ENCODE measurements at regions not wholly inside any gene's neighbourhood (a gene's known extent, or its start where the extent isn't known, plus 50 kb on each side); places are given as distances from the start of the nearest gene placed in this dataset.

DNA sequence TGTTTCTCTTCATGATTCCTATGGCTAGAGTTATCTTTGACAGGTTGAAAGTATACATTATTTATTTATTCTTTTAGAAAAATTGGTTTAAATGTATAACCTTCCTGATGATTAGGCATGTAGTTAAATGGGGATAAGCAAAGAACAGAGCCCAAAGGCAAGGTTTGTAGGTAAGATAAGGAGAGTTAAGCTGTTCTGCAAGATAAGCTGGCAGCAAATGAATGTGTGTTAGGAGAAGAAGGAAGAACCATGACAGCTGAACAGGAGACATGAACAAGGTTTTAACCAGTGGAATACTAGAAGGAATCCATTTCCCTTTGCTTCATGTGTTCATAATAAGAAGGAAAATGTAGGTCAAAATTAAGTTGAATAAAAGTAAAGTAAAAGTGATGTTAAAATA lies 1330.1 kb upstream of the USP15 start:
- no peak for DNase-seq

GRCh38 chr12:60935981-60936761 lies 1324.0 kb upstream of the USP15 start:
- no peak for DNase-seq

DNA sequence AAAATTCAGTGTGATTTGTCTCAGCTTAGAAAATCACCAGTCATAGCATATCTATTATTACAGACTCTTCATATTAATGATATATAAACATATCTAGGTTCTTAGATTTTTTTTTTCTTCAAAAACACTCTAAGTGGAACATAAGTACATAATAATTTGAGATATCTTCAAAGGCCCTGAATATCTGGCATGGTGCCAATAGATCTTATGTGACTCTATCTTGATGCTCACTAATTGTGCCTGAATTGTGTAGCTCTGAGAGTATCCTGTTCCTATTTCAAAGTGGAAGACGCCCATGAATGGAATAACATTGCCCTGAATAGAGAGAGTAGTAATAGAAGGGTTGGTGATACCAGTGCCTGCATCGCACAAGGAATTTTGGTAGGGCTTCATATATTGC lies 1312.7 kb upstream of the USP15 start:
- DNase-seq = no peak

- DNase-seq = no peak
Measured at GRCh38 chr12:60967128-60967527, 1293.1 kb upstream of the USP15 start.

DNA sequence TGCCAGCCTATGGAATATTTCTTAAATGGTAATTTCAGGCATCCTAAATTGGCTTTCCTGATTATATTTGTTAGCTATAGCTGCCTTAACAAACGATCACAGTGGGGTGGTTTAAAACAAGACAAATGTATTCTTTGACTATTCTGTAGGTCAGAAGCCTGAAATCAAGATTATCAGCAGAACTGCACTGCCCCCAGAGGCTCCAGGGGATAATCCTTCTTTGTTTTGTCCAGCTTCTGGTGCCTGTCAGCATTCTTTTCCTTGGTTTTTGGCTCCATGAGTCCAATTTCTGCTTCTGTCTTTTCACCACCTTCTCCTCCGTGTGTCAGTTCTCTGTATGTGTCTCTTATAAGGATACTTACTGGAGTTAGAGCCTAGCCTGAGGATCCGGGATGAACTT lies 1282.2 kb upstream of the USP15 start:
- no peak for DNase-seq

DNA sequence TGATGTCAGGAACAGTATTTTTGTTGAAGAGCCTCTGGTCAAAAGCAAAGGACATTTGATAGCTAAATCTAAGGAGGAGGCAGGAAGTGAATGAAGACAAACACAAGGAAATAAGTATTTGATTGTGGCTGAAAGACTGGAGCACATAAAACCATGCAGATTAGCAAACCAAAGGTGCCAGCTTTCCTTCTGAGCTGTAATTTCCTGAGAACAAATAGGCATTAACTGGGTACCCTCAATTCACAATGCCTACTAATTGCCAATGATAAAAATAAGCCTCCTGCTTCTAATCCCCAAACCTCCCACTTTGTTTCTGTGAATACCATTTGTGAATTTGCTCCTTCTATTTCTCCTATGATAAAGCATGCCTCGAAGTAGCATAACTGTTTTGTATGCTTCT lies 1279.6 kb upstream of the USP15 start:
- DNase-seq = no peak

GRCh38 chr12:60981473-60981872 lies 1278.7 kb upstream of the USP15 start:
- DNase-seq = no peak

GRCh38 chr12:60992087-60992486 lies 1268.1 kb upstream of the USP15 start:
- no peak for DNase-seq

DNA sequence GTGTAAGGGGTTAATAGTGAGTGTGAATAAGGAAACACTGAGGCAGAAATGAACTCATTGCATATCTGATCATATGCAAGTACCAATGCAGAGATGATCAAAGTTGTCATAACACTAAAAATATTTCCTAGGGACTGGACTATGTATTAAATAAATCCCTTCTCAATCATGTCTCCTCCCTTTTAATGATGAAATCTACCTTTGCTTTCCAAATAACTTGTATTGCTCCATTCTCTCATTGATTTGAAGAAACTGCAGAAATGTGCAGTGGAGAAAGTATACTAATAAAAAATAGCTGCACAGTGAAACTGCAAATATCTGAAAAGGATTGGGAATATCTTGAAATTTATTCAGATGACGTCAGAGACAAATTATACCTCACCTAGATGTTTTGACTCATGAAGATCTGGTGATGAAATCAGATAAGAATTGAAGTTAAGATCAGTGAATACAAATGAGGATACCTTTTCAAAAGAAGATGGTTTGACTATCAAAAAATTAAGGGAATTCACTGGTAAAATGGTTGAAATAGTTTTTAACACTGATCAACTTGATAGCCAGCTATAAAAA lies 1264.9 kb upstream of the USP15 start:
- no peak for DNase-seq

GRCh38 chr12:60997869-60998378 lies 1262.3 kb upstream of the USP15 start:
- DNase-seq = no peak

- no peak for DNase-seq
Measured at GRCh38 chr12:61009192-61009591, 1251.0 kb upstream of the USP15 start.

DNA sequence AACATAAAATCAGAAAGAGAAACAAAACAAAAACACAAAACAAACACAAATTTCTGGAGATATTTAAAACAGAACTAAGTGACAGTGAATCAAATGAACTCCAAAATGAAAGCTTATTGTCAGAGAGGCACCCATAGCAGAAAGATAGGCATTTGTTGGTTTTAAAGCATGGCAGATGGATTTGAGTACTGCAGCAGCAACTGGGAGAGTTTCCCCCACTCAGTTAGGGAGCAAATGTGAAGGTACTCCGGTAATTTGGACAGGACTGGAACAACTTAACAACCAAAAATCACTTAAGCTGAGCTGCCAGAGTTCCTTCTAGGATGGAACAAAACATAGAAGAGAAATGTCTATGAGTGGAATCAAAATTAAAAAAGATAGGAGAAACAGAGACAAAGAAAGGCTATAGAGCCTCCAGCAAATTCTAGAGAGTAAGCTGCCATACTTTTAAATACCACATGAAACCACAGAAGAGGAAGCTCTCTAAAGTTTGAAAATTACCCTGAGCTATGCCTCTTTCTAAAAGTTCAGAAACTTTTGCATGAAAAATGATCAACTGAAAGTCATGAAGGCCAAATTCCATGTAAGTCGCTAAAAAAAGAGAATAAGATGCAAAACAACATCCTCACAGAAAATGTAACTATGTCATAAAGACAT lies 1248.3 kb upstream of the USP15 start:
- DNase-seq = no peak

GRCh38 chr12:61018571-61018970 lies 1241.6 kb upstream of the USP15 start:
- DNase-seq = no peak

DNA sequence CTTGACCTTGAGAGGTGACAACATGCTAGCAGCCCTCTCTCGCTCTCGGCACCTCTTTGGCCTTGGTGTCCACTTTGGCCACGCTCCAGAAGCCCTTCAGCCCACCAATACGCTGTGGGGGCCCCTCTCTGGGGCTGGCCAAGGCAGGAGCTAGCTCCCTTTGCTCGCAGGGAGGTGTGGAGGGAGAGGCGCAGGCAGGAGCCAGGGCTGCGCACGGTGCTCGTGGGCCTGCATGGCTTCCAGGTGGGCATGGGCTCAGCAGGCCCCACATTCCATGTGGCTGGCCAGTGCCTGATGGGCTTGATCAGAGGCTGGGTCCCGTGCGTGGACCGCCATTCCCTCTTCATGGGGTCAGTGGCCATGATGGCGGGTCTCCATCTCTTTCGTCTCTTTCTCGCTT lies 1237.0 kb upstream of the USP15 start:
- DNase-seq = no peak

DNA sequence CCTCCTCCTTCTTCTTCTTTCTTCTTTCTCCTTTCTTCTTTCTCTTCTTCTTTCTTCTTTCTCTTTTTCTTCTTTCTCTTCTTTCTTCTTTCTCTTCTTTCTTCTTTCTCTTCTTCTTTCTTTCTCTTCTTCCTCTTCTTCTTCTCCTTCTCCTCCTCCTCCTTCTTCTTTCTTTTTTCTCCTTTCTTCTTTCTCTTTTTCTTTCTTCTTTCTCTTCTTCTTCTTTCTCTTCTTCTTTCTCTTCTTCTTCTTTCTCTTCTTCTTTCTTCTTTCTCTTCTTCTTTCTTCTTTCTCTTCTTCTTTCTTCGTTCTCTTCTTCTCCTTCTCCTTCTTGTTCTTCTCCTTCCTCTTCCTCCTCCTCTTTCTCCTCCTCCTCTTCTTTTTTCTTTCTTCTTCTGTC lies 1230.7 kb upstream of the USP15 start:
- no peak for DNase-seq

- DNase-seq = no peak
Measured at GRCh38 chr12:61037792-61038191, 1222.4 kb upstream of the USP15 start.

- no peak for DNase-seq
Measured at GRCh38 chr12:61043838-61044237, 1216.4 kb upstream of the USP15 start.

DNA sequence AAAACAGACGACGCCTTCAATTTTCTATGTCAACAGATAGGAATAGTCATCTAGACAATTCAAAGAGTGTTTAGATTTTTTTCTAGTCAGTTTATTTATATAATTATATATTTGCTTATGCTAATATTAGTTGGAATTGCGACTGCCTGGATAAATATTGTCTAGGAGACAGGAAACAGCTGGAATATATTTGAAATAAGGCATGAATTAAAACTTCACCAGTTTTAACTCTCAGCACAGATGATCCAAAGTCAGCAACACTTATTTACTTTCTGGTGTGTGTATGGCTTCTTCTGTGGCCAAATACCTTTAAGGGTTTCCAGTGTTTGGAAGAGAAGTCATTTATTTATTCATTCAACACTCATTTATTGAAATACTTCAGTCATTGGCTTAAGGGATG lies 1215.4 kb upstream of the USP15 start:
- no peak for DNase-seq

GRCh38 chr12:61070640-61071414 lies 1189.4 kb upstream of the USP15 start:
- no peak for DNase-seq

DNA sequence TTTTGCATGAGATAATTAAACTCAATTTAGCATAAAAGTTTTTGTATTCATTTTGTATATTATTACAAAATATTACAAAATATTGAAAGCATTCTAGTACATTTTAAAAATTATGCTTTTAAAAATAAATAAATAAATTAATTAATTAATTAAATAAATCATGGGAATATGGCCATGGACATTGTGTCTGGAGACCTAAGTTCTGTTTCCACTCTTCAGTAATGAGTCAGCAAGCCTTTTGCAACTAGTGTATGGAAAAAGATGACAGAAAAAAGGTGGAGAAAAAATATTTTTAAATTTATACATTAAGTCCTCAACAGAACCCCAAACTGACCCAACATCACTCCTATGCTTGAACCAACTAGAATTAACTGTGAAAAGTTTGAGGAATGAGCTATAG lies 1187.5 kb upstream of the USP15 start:
- DNase-seq = no peak

GRCh38 chr12:61095111-61095510 lies 1165.1 kb upstream of the USP15 start:
- DNase-seq = no peak

- no peak for DNase-seq
Measured at GRCh38 chr12:61098031-61098580, 1162.1 kb upstream of the USP15 start.

DNA sequence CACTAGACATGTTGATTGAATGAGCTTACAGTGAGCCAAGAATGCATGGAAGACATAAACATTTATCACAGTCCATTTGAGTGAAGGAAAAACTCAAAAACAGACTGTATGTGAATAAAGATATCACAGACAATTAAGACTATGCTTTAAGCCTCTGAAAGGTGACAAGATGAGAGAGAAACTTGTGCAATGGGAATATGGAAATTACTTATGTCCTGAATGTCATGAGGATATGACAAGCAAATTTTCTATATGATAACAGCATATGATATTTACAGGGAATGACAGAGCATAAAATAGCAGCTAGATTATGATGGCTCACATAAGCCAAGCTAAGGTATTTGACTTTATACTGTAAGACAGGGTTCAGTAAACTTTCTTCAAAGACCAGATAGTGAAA lies 1153.1 kb upstream of the USP15 start:
- DNase-seq = no peak

All from inflammatory macrophage treated with lipopolysaccharide for 1 hour (primary cell).